Pancreas (tissue), 10 donors: ENCODE measurements at regions not wholly inside any gene's neighbourhood (a gene's known extent, or its start where the extent isn't known, plus 50 kb on each side); places are given as distances from the start of the nearest gene placed in this dataset.

Experiments
- ATAC-seq, 4 donors: fragments of 200-7000 bp; cut with Tn5 transposase; one replicate each; pipeline versions ENCODE4 v1.8.0 to v1.9.1; 2020; ENCODE audit warnings: mild to moderate bottlenecking in 4 of 4, moderate library complexity in 4 of 4
- DNase-seq, 6 donors: peaks; one replicate each; pipeline ENCODE4 v3.0.0-alpha.2; 2020
- FAIRE-seq: peaks from 2 replicates; lab custom pipeline; 2012; peaks lifted over from hg19 to GRCh38; lab: Jason Lieb, UNC
- H3K27ac ChIP-seq, 4 donors: fragments of 200-600 bp; sonication (generic); 1 replicate in 3 of 4; 2 replicates in 1 of 4; pipeline versions ENCODE4 v1.5.0 to v1.8.0; 2020
- H3K27me3 ChIP-seq, 4 donors: fragments of 200-600 bp; one replicate each; pipeline ENCODE4 v1.8.0; 2021
- H3K36me3 ChIP-seq, 3 donors: fragments of 200-600 bp; sonication (generic) in 1 of 3; one replicate each; pipeline versions ENCODE4 v1.5.0 to v1.8.0; 2020 to 2021
- H3K4me1 ChIP-seq, 3 donors: fragments of 200-600 bp; one replicate each; pipeline ENCODE4 v1.8.0; 2021
- H3K4me3 ChIP-seq, 4 donors: fragments of 200-600 bp; sonication (generic) in 2 of 4; one replicate each; pipeline versions ENCODE4 v1.5.0 to v1.8.0; 2020 to 2021
- H3K9me3 ChIP-seq, 4 donors: fragments of 200-600 bp; one replicate each; pipeline ENCODE4 v1.8.0; 2021
- WGBS, 2 donors: extraction: QIAGEN DNeasy Blood & Tissue Kit; methylation state at CpG; one replicate each; pipeline ENCODE4 v1.1.7; 2013; 5-methylcytosine and 5-hydroxymethylcytosine counted together
- intact Hi-C, 3 donors: fragments of 100-400 bp; cut with DNase I; formaldehyde crosslinking; loops; one replicate each; pipeline versions ENCODE4 v1.11.1 to v1.14.2; 2022
- TF ChIP-seq, protein P1 (sequence below), 4 donors: fragments of 200-600 bp; sonication (generic) in 3 of 4; IDR thresholded peaks; one replicate each; pipeline versions ENCODE4 v1.5.0 to v1.8.0; 2021; ENCODE audit warnings: antibody characterized with exemption in 4 of 4
- donor health status: healthy with polysubstance abuse.
- donor health status: DM: no; HTN: no; CAD: no; lungs with moderate emphysema.
- donor health status: DM: no; HTN: no; CAD: no.
- donor health status: control.
- donor health status: control.
- donor health status: Bipolar disorder and iron deficiency.
- donor health status: DM: yes; HTN: yes; CAD: no.
- donor health status: DM: no; HTN: no; CAD: no.
- donor health status: DM: no; HTN: no; CAD: no.
- donor health status: DM: yes; HTN: yes; CAD: no.

DNA sequence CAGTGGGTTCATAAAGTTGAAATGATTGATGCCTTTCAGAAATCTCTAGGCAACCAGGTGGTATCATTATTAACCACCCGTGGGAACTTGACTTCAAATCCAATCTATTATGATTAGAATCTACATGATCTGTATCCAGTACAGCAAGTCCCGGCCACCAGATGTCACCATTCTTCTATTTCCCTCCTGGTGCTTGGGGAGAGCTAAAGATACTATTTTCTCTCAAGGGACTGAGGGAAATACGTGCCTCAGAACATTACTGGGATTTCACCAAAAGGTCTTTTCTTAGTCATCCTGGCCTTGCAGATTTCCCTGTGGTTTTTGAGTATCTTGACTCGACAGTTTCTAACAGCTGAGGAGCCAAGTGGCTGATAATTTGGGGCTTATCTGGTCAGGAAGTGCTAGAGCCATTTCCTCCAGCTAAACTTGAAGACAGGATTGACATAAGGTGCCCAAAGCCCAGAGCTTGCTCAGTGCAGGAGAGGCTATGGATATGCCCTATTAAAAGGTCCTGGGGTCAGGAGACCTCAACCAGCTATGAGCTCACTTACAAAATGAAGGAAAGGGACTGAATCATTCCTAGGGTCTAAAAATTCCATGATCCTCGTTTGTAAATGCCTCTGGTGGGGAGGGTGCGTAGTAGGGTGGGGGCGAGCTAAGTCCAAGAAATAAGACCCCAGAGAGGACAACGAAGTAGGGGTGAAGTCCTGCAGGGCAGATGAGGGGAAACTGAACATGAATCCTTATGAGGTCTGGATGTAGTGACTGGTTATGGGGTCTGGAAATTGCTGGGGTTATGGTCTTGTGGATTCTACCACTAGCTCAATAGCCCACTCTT is 135.4 kb upstream of the MGAT5 start:
- H3K27ac ChIP-seq: peak overlapping the region in 2 of 4 donors; percentile 23 to 53
- peak; percentile 68 for FAIRE-seq

DNA sequence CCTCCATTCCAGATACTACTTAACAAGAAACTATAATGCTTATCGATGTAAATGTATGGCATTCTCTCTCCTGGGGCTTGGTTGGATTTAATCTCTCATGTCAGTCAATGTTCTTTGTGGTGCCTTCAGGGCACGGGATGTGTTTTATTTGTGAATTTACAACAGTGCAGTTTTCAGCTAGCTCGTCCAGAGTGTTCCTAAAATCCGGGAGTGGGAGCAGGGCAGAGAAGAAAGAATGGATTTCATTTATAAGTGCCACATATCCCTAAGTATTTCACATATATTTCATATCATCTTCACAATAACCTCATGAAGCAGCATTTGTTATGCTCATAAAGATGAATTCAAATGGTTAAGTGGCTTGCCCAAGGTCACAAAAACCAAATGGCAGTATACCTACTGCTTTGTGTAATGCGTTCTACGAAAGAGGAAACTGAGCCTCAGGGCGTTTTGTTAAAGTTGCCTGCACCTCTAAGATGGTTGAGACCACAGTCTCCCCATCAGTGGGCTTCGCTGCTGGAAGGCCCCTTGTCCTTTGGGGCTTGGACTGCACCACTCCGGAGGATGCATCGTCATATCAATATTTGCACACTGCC is 134.7 kb upstream of the MGAT5 start:
- FAIRE-seq (no peak), DNase-seq (no peak), ATAC-seq (no peak)
- Histone ChIP-seq H3K27me3 (no peaks in the 10 kb centered on the region), H3K4me1 (peaks cover 9 to 32% (median 22%) of the 10 kb centered on the region in 3 donors), H3K4me3 (peak overlapping the region in 3 of 4 donors; percentile 81 to 99 (median 92)), H3K9me3 (no peaks in the 10 kb centered on the region), H3K27ac (peak overlapping the region in 2 of 4 donors; percentile 92 to 95), H3K36me3 (no peaks in the 10 kb centered on the region)
- intact Hi-C loops: loop anchor here in 2 of 3 donors (10.0 kb wide), 2 partner anchors 126 to 296 kb away; no protein-coding TSS in a partner anchor
- TF ChIP-seq, protein P1, sequence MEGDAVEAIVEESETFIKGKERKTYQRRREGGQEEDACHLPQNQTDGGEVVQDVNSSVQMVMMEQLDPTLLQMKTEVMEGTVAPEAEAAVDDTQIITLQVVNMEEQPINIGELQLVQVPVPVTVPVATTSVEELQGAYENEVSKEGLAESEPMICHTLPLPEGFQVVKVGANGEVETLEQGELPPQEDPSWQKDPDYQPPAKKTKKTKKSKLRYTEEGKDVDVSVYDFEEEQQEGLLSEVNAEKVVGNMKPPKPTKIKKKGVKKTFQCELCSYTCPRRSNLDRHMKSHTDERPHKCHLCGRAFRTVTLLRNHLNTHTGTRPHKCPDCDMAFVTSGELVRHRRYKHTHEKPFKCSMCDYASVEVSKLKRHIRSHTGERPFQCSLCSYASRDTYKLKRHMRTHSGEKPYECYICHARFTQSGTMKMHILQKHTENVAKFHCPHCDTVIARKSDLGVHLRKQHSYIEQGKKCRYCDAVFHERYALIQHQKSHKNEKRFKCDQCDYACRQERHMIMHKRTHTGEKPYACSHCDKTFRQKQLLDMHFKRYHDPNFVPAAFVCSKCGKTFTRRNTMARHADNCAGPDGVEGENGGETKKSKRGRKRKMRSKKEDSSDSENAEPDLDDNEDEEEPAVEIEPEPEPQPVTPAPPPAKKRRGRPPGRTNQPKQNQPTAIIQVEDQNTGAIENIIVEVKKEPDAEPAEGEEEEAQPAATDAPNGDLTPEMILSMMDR (IDR thresholded peaks at IDR 0.05): no peak
- 15 to 20% methylated on average over 10 of the region's 10 CpGs for WGBS, 2 donors

More for the DNA sequence above, 135.4 kb upstream of the MGAT5 start:
- Histone ChIP-seq H3K27me3 (no peaks in the 10 kb centered on the region), H3K4me3 (no peak overlapping the region), H3K9me3 (no peaks in the 10 kb centered on the region), H3K4me1 (peaks cover 8 to 25% (median 15%) of the 10 kb centered on the region in 3 donors), H3K36me3 (no peaks in the 10 kb centered on the region)
- 29 to 35% methylated on average over 8 of the region's 8 CpGs for whole genome bisulfite sequencing, 2 donors
- ATAC-seq (peak; percentile 51 to 78 (median 66)), DNase-seq (peak in 5 of 6 donors; percentile 67 to 87 (median 78))
- TF ChIP-seq, protein P1 (IDR thresholded peaks at IDR 0.05): peak; percentile 30 to 61 (median 57)
- intact Hi-C loops: loop anchor here in 2 of 3 donors (10.0 kb wide), 2 partner anchors 126 to 296 kb away; no protein-coding TSS in a partner anchor

DNA sequence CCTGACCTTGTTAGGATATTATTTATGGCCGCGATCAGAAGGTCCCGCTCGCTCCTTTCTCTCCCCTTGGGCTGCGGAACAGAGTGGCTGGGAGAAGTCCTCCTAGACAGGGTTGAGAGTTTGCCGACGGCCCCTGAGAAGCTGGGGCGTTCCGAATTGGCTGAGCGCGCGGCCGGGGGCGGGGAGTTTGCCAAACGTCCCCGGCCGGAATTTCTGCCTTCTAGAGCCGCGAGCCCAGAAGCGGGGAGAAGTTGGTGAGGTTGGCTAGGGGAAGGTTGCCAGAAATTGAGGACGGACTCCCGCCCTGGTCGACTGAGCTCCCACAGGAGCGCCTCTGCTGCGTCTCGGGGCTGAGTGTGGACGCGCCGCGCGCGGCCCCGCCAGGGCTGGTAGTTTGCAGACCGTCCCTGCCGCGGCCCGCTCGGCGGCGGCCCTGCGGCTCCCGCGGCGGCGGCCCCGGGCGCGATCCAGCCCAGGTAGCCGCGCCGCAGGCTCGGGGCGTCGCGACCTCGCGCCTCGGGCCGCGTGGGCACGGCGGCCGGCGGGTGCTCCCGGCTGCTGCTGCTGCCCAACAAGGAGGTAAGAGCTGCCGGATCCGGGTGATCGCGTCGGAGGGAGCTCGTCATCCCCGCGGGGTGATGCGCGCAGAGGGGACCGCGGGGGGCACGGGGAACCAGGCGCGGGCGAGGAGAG is 134.0 kb upstream of the MGAT5 start:
- Histone ChIP-seq H3K27ac (peak overlapping the region; percentile 85 to 95 (median 90)), H3K4me3 (peak overlapping the region; percentile 81 to 99 (median 92)), H3K36me3 (no peaks in the 10 kb centered on the region), H3K9me3 (no peaks in the 10 kb centered on the region), H3K27me3 (no peaks in the 10 kb centered on the region), H3K4me1 (peaks cover 16 to 38% (median 28%) of the 10 kb centered on the region in 3 donors)
- intact Hi-C loops: loop anchor here in 2 of 3 donors (5.0 to 10.0 kb wide), 4 partner anchors 82 to 325 kb away; no protein-coding TSS in a partner anchor
- WGBS, 2 donors: 0% methylated on average over 54 to 81 of the region's 81 CpGs
- TF ChIP-seq, protein P1 (IDR thresholded peaks at IDR 0.05): no peak
- DNase-seq (peak; percentile 88 to 94 (median 91)), ATAC-seq (peak; percentile 78 to 89 (median 80)), FAIRE-seq (no peak)

DNA sequence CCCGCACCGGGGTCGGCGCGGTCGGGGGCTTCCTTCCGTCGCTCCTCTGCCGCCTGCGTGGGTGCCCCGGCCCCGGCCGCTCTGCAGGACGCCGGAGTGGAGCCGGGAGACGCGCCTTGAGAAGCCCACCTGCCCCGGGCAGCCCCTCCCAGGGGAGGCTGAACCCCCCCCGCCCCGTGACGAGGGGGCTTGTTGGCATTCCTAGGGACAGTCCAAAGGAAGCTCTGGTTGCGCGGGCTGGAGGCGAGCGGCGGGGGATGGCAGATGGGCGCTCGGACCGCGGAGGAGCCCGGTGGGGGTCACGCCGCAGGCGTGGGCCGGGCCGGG is 133.5 kb upstream of the MGAT5 start:
- FAIRE-seq (no peak), DNase-seq (peak in 3 of 6 donors; percentile 40 to 84 (median 55)), ATAC-seq (peak in 2 of 4 donors; percentile 1 to 2)
- H3K36me3 ChIP-seq: no peaks in the 10 kb centered on the region
- peak overlapping the region; percentile 81 to 99 (median 92) for H3K4me3 ChIP-seq
- peak overlapping the region; percentile 85 to 95 (median 90) for H3K27ac ChIP-seq
- WGBS, 2 donors: 0% methylated on average over 19 to 37 of the region's 37 CpGs
- intact Hi-C loops: loop anchor here in 2 of 3 donors (5.0 to 10.0 kb wide), 3 partner anchors 82 to 324 kb away; no protein-coding TSS in a partner anchor
- peaks cover 20 to 43% (median 33%) of the 10 kb centered on the region in 3 donors for H3K4me1 ChIP-seq
- no peaks in the 10 kb centered on the region for H3K9me3 ChIP-seq
- no peaks in the 10 kb centered on the region for H3K27me3 ChIP-seq
- TF ChIP-seq, protein P1 (IDR thresholded peaks at IDR 0.05): no peak
